ENCODE measurements at regions not wholly inside any gene's neighbourhood (a gene's known extent, or its start where the extent isn't known, plus 50 kb on each side); places are given as distances from the start of the nearest gene placed in this dataset.

DNA sequence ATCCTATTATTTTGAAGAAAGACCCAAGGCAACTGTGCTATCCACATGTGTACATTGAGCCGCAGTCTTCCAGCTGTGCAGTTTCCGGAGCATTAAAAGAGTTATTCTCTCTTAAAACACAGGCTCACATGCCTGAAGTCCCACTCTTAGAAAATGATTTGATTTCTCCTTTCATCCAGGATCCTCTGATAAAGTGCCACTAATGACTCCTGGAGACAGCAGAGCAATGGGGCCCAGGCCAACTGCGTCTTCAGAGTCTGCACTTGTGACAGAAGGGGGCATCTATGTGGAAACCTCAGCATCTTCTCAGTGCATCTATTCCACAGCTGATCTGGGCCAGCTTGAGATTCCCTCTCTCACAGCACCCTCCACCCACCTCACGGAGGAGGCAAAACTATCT, 482.1 kb upstream of the AKR1E2 start:
- H3K27me3 ChIP-seq (ENCODE audit: insufficient read depth, low read length, poor library complexity, severe bottlenecking): no peaks in the 10 kb centered on the region
- Mint-ChIP-seq H3K27me3 (peaks cover 6 to 15% of the 10 kb centered on the region in 2 donors), H3K4me3 (no peak overlapping the region), H3K4me1 (no peaks in the 10 kb centered on the region), H3K36me3 (peaks cover 0 to 14% (median 0%) of the 10 kb centered on the region in 3 donors), H3K27ac (no peak overlapping the region), H3K9me3 (peaks cover 0 to 6% (median 0%) of the 10 kb centered on the region in 5 donors)
- no peaks in the 10 kb centered on the region for H3K9me3 ChIP-seq (ENCODE audit: low read length)
- POLR2A ChIA-PET: no interaction called here
- H3K4me3 ChIP-seq (ENCODE audit: low read length): no peak overlapping the region
- no peak overlapping the region for H3K27ac ChIP-seq (ENCODE audit: low read depth, low read length)
- CTCF ChIA-PET: no interaction called here
- no peaks in the 10 kb centered on the region for H3K4me1 ChIP-seq (ENCODE audit: insufficient read depth, low read length)
- DNase-seq: no peak
- no peaks in the 10 kb centered on the region for H3K36me3 ChIP-seq (ENCODE audit: insufficient read depth, low read length)

DNA sequence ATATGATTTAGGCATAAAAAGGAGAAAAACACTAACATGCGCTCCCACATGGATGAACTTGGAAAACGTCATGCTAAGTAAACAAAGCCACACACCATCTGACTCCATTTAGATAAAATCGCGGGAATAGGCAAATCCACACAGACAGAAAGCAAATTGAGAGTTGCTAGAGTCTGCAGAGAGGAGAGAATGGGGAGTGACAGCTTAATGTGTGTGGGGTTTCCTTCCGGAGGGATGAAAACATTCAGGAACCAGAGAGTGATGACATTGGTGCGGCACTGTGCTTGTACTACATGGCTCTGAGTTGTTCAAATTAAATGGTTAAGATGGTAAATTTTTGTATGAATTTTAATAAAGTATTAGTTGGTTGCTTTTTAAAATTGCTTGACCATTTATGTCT, 482.9 kb upstream of the AKR1E2 start:
- H3K36me3 ChIP-seq (ENCODE audit: insufficient read depth, low read length): no peaks in the 10 kb centered on the region
- no peak overlapping the region for H3K27ac ChIP-seq (ENCODE audit: low read depth, low read length)
- H3K9me3 ChIP-seq (ENCODE audit: low read length): no peaks in the 10 kb centered on the region
- no peaks in the 10 kb centered on the region for H3K27me3 ChIP-seq (ENCODE audit: insufficient read depth, low read length, poor library complexity, severe bottlenecking)
- H3K36me3 Mint-ChIP-seq: peaks cover 0 to 14% (median 0%) of the 10 kb centered on the region in 3 donors
- H3K4me3 Mint-ChIP-seq: no peak overlapping the region
- POLR2A ChIA-PET: no interaction called here
- peaks cover 0 to 6% (median 0%) of the 10 kb centered on the region in 5 donors for H3K9me3 Mint-ChIP-seq
- peaks cover 6 to 15% of the 10 kb centered on the region in 2 donors for H3K27me3 Mint-ChIP-seq
- CTCF ChIA-PET: no interaction called here
- no peak overlapping the region for H3K4me3 ChIP-seq (ENCODE audit: low read length)
- H3K4me1 ChIP-seq (ENCODE audit: insufficient read depth, low read length): no peaks in the 10 kb centered on the region
- no peak overlapping the region for H3K27ac Mint-ChIP-seq
- no peaks in the 10 kb centered on the region for H3K4me1 Mint-ChIP-seq
- DNase-seq: no peak

DNA sequence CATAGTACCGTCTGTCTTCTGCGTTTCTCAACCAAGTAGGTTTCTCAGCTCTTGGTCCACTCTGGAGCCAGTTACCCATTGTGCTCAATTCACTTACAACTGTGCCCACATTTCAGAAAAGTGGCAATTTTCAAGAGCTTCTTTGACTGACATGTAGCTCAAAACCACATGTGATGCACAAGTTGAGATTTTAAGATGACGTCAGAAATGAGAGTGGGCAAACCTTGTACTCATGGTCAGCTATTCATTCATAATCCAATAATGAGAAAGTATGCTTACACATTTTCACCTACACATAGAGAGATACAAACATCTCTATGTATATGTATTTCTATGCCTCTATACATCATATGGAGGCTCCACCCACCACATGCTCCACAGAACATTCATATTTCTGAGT, 487.2 kb upstream of the AKR1E2 start:
- ChIA-PET POLR2A (interaction anchor here (0.5 kb wide), 1 partner anchor 43 kb away, joined by 4 read pairs; no protein-coding TSS in a partner anchor), CTCF (interaction anchor here (1.4 kb wide), 1 partner anchor 12 kb away, joined by 3 read pairs; no protein-coding TSS in a partner anchor)
- H3K4me1 ChIP-seq (ENCODE audit: insufficient read depth, low read length): no peaks in the 10 kb centered on the region
- H3K27me3 ChIP-seq (ENCODE audit: insufficient read depth, low read length, poor library complexity, severe bottlenecking): no peaks in the 10 kb centered on the region
- H3K27me3 Mint-ChIP-seq: peaks cover 0 to 6% of the 10 kb centered on the region in 2 donors
- no peak for DNase-seq
- no peak overlapping the region for H3K4me3 ChIP-seq (ENCODE audit: low read length)
- peaks cover 0 to 14% (median 1%) of the 10 kb centered on the region in 3 donors for H3K36me3 Mint-ChIP-seq
- peaks cover 0 to 6% (median 0%) of the 10 kb centered on the region in 5 donors for H3K9me3 Mint-ChIP-seq
- H3K27ac ChIP-seq (ENCODE audit: low read depth, low read length): no peak overlapping the region
- no peaks in the 10 kb centered on the region for H3K4me1 Mint-ChIP-seq
- H3K36me3 ChIP-seq (ENCODE audit: insufficient read depth, low read length): no peaks in the 10 kb centered on the region
- H3K4me3 Mint-ChIP-seq: no peak overlapping the region
- H3K27ac Mint-ChIP-seq: no peak overlapping the region
- no peaks in the 10 kb centered on the region for H3K9me3 ChIP-seq (ENCODE audit: low read length)

DNA sequence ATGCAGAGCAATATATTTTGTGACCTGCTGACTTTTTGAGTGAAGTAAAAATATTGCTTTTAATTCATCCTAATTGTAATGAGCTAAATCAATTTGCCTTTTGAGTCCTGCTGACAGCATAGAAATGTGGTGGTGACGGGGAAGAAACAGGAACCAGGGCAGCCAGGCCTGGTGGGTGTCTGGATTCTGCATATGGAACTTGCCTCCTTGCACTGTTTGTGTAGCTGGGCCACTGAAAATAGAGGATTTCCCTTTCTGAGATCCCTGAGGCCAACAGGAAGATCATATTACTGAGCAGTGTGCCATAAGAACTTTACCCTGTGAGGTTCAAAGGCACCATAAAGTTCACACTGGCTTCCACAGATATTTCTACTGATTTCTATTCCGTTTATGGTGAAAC, 488.4 kb upstream of the AKR1E2 start:
- Histone ChIP-seq H3K27me3 (ENCODE audit: insufficient read depth, low read length, poor library complexity, severe bottlenecking) (no peaks in the 10 kb centered on the region), H3K27ac (ENCODE audit: low read depth, low read length) (no peak overlapping the region), H3K4me1 (ENCODE audit: insufficient read depth, low read length) (no peaks in the 10 kb centered on the region), H3K36me3 (ENCODE audit: insufficient read depth, low read length) (no peaks in the 10 kb centered on the region), H3K9me3 (ENCODE audit: low read length) (peaks cover 6% of the 10 kb centered on the region), H3K4me3 (ENCODE audit: low read length) (no peak overlapping the region)
- POLR2A ChIA-PET: no interaction called here
- Mint-ChIP-seq H3K27ac (no peak overlapping the region), H3K4me1 (no peaks in the 10 kb centered on the region), H3K27me3 (peaks cover 0 to 6% of the 10 kb centered on the region in 2 donors), H3K4me3 (no peak overlapping the region), H3K9me3 (peaks cover 0 to 6% (median 0%) of the 10 kb centered on the region in 5 donors), H3K36me3 (peaks cover 0 to 14% (median 1%) of the 10 kb centered on the region in 3 donors)
- DNase-seq: no peak
- CTCF ChIA-PET: interaction anchor here (1.4 kb wide), 1 partner anchor 13 kb away, joined by 3 read pairs; no protein-coding TSS in a partner anchor

DNA sequence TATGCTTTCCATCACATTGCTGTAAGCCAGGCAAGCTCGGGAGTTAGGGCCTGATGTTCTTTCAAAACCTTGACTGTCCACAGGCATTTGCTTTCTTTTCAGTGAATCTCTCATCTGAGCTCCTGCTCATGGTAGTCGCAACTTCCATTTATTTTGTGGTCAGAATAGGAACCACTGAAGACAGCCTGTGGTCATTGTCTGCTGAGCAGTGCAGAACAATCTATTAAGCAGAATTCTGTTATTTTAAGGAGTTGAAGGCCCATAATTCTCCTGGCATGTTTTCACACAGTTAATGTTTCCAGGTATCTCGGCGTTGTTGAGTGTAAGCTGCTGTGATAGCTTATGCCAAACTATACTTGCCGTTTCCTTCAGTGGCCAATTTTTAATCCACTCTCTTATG, 491.1 kb upstream of the AKR1E2 start:
- H3K36me3 Mint-ChIP-seq: peaks cover 0 to 1% (median 0%) of the 10 kb centered on the region in 3 donors
- Histone ChIP-seq H3K4me3 (ENCODE audit: low read length) (no peak overlapping the region), H3K27me3 (ENCODE audit: insufficient read depth, low read length, poor library complexity, severe bottlenecking) (no peaks in the 10 kb centered on the region), H3K9me3 (ENCODE audit: low read length) (peaks cover 6% of the 10 kb centered on the region), H3K4me1 (ENCODE audit: insufficient read depth, low read length) (no peaks in the 10 kb centered on the region), H3K36me3 (ENCODE audit: insufficient read depth, low read length) (no peaks in the 10 kb centered on the region), H3K27ac (ENCODE audit: low read depth, low read length) (no peak overlapping the region)
- no peaks in the 10 kb centered on the region for H3K9me3 Mint-ChIP-seq
- H3K27me3 Mint-ChIP-seq: no peaks in the 10 kb centered on the region
- no peak overlapping the region for H3K4me3 Mint-ChIP-seq
- CTCF ChIA-PET: no interaction called here
- DNase-seq: no peak
- H3K4me1 Mint-ChIP-seq: no peaks in the 10 kb centered on the region
- H3K27ac Mint-ChIP-seq: no peak overlapping the region
- POLR2A ChIA-PET: no interaction called here

DNA sequence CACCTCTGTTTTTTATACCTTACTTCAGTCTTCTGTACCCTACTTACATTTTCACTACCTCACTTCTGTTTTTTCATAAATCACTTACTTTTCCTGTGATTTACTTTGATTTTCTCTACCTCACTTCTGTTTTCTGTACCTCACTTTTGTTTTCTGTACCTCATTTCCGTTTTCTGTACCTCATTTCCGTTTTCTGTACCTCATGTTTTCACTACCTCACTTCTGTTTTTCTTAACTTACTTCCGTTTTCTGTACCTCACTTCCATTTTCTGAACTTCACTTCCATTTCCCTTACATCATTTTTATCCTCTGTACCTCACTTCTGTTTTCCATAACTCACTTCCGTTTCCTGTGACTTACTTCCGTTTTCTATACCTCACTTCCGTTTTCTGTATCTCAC, 492.0 kb upstream of the AKR1E2 start:
- H3K27ac Mint-ChIP-seq: no peak overlapping the region
- POLR2A ChIA-PET: no interaction called here

DNA sequence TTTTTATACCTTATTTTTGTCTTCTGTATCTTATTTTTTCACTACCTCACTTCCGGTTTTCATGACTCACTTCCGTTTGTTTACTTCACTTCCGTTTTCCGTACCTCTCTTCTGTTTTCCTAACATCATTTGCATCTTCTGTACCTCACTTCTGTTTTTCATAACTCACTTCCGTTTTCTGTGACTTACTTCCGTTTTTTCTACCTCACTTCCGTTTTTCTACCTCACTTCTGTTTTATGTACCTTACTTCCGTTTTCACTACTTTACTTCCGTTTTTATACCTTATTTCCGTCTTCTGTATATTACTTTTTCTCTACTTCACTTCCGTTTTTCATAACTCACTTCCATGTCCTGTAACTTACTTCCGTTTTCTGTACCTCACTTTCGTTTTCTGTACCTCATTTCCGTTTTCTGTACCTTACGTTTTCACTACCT, 492.5 kb upstream of the AKR1E2 start:
- Histone ChIP-seq H3K27me3 (ENCODE audit: insufficient read depth, low read length, poor library complexity, severe bottlenecking) (no peaks in the 10 kb centered on the region), H3K4me1 (ENCODE audit: insufficient read depth, low read length) (no peaks in the 10 kb centered on the region), H3K36me3 (ENCODE audit: insufficient read depth, low read length) (no peaks in the 10 kb centered on the region), H3K9me3 (ENCODE audit: low read length) (peaks cover 6% of the 10 kb centered on the region), H3K4me3 (ENCODE audit: low read length) (no peak overlapping the region), H3K27ac (ENCODE audit: low read depth, low read length) (no peak overlapping the region)
- Mint-ChIP-seq H3K27ac (no peak overlapping the region), H3K4me1 (no peaks in the 10 kb centered on the region), H3K9me3 (no peaks in the 10 kb centered on the region), H3K36me3 (peaks cover 0 to 1% (median 0%) of the 10 kb centered on the region in 3 donors), H3K4me3 (no peak overlapping the region), H3K27me3 (no peaks in the 10 kb centered on the region)
- DNase-seq: no peak
- ChIA-PET POLR2A (no interaction called here), CTCF (no interaction called here)

More for the DNA sequence above, 492.0 kb upstream of the AKR1E2 start:
- Mint-ChIP-seq H3K9me3 (no peaks in the 10 kb centered on the region), H3K36me3 (peaks cover 0 to 1% (median 0%) of the 10 kb centered on the region in 3 donors), H3K4me1 (no peaks in the 10 kb centered on the region), H3K4me3 (no peak overlapping the region), H3K27me3 (no peaks in the 10 kb centered on the region)
- Histone ChIP-seq H3K27me3 (ENCODE audit: insufficient read depth, low read length, poor library complexity, severe bottlenecking) (no peaks in the 10 kb centered on the region), H3K36me3 (ENCODE audit: insufficient read depth, low read length) (no peaks in the 10 kb centered on the region), H3K27ac (ENCODE audit: low read depth, low read length) (no peak overlapping the region), H3K4me3 (ENCODE audit: low read length) (no peak overlapping the region), H3K9me3 (ENCODE audit: low read length) (peaks cover 6% of the 10 kb centered on the region), H3K4me1 (ENCODE audit: insufficient read depth, low read length) (no peaks in the 10 kb centered on the region)
- no peak for DNase-seq
- CTCF ChIA-PET: no interaction called here

DNA sequence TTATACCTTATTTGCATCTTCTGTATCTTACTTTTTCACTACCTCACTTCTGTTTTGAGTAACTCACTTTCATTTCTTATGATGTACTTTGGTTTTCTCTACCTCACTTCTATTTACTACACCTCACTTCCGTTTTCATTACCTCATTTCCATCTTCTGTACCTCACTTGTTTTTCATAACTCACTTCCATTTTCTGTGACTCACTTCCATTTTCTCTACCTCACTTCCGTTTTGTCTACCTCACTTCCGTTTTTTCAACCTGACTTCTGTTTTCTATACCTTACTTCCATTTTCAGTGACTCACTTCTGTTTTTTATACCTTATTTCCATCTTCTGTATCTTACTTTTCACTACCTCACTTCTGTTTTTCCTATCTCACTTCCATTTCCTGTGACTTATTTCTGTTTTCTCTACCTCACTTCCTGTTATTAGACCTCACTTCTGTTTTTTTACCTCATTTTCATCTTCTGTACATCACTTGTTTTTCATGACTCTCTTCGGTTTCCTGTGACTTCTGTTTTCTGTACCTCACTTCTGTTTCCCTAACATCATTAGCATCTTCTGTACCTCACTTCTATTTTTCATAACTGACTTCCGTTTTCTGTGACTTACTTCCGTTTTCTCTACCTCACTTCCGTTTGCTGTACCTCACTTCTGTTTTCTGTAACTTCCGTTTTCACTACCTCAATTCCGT, 493.1 kb upstream of the AKR1E2 start:
- POLR2A ChIA-PET: no interaction called here
- no peak overlapping the region for H3K4me3 ChIP-seq (ENCODE audit: low read length)
- H3K27me3 Mint-ChIP-seq: no peaks in the 10 kb centered on the region
- peaks cover 6% of the 10 kb centered on the region for H3K9me3 ChIP-seq (ENCODE audit: low read length)
- H3K36me3 Mint-ChIP-seq: peaks cover 0 to 1% (median 0%) of the 10 kb centered on the region in 3 donors
- no peaks in the 10 kb centered on the region for H3K36me3 ChIP-seq (ENCODE audit: insufficient read depth, low read length)
- H3K27me3 ChIP-seq (ENCODE audit: insufficient read depth, low read length, poor library complexity, severe bottlenecking): no peaks in the 10 kb centered on the region
- H3K4me1 Mint-ChIP-seq: no peaks in the 10 kb centered on the region
- CTCF ChIA-PET: no interaction called here
- no peak overlapping the region for H3K27ac ChIP-seq (ENCODE audit: low read depth, low read length)
- peak in 1 of 5 donors; percentile 3 for DNase-seq
- no peaks in the 10 kb centered on the region for H3K9me3 Mint-ChIP-seq
- no peak overlapping the region for H3K4me3 Mint-ChIP-seq
- H3K4me1 ChIP-seq (ENCODE audit: insufficient read depth, low read length): no peaks in the 10 kb centered on the region
- H3K27ac Mint-ChIP-seq: no peak overlapping the region

Data from CD8-positive, alpha-beta memory T cell (primary cell).